ENCODE measurements at regions not wholly inside any gene's neighbourhood (a gene's known extent, or its start where the extent isn't known, plus 50 kb on each side); places are given as distances from the start of the nearest gene placed in this dataset.

- ChIA-PET CTCF (ENCODE audit: partially characterized antibody) (interaction anchor here (1.1 kb wide), 1 partner anchor 23 kb away, joined by 3 read pairs; no protein-coding TSS in a partner anchor), POLR2A (ENCODE audit: partially characterized antibody) (no interaction called here)
- no peaks in the 10 kb centered on the region for H4K20me1 ChIP-seq (replicated peaks in 1 of 2; ENCODE audit: control insufficient read depth in 1 of 2, insufficient read depth in 2 of 2, low read length in 2 of 2)
- peaks cover 0 to 1% (median 0%) of the 10 kb centered on the region in 4 experiments; a peak in 1 of 7 replicates for H3K27me3 ChIP-seq (replicated peaks in 1 of 4; ENCODE audit: control insufficient read depth in 3 of 4, extremely low read depth in 1 of 4, insufficient read depth in 3 of 4, low read length in 3 of 4)
- no peak overlapping the region for H3K27ac ChIP-seq (ENCODE audit: low read depth, low read length)
- H3K4me2 ChIP-seq (ENCODE audit: insufficient read depth in 1 of 2, low read depth in 2 of 2, low read length in 2 of 2), result no peak overlapping the region
- TF ChIP-seq SAP30 (IDR thresholded peaks at IDR 0.05; ENCODE audit: insufficient read depth, insufficient replicate concordance, low read length) (no peak), CBX8 (IDR thresholded peaks at IDR 0.05; ENCODE audit: borderline replicate concordance, low read depth, low read length) (no peak), RAD21 (IDR thresholded peaks at IDR 0.05 in 1 of 2, conservative IDR thresholded peaks at IDR 0.05 in 1 of 2; ENCODE audit: low read depth in 2 of 2, low read length in 2 of 2) (no peak), TCF12 (IDR thresholded peaks at IDR 0.05; ENCODE audit: low read depth, low read length) (no peak)
- H2AK5ac ChIP-seq (ENCODE audit: low read depth, low read length), result no peak overlapping the region
- no peak overlapping the region for H2BK5ac ChIP-seq (ENCODE audit: low read depth, low read length)
- H2AFZ ChIP-seq (ENCODE audit: low read length), result no peak overlapping the region
- no peak overlapping the region for H4K5ac ChIP-seq (ENCODE audit: insufficient read length, low read depth, low read length)
- no peaks in the 10 kb centered on the region for H3K79me2 ChIP-seq (ENCODE audit: control insufficient read depth in 1 of 2, insufficient read depth in 2 of 2, low read length in 2 of 2)
- H3K14ac ChIP-seq (ENCODE audit: insufficient read length), result no peak overlapping the region
- no peak overlapping the region for H3K4ac ChIP-seq (replicated peaks; ENCODE audit: insufficient read length, low read depth, low read length)
- no peak overlapping the region for H3K56ac ChIP-seq (replicated peaks; ENCODE audit: insufficient read length, low read depth, low read length)
- peaks cover 0 to 4% (median 0%) of the 10 kb centered on the region in 4 experiments; a peak in 1 of 7 replicates for H3K4me1 ChIP-seq (replicated peaks in 1 of 4; ENCODE audit: control insufficient read depth in 3 of 4, insufficient read depth in 4 of 4, low read length in 3 of 4)
- H3K23me2 ChIP-seq (ENCODE audit: low read depth, low read length), result no peaks in the 10 kb centered on the region; the same call in 1 of the 2 replicates
- no peak overlapping the region for H4K8ac ChIP-seq (ENCODE audit: extremely low read depth, insufficient read depth, low read length)
- no peak overlapping the region for H2BK20ac ChIP-seq (ENCODE audit: low read length)
- no peak overlapping the region for H3K4me3 ChIP-seq (ENCODE audit: extremely low read depth in 1 of 4, insufficient read depth in 2 of 4, low read depth in 3 of 4, low read length in 4 of 4)
- no peak overlapping the region for H2BK15ac ChIP-seq (ENCODE audit: low read length)
- H2BK12ac ChIP-seq (ENCODE audit: low read depth, low read length), result no peak overlapping the region
- WGBS, 2 experiments (ENCODE audit: extremely low coverage in 1 of 2, insufficient coverage in 1 of 2, insufficient read length in 1 of 2, insufficient replicate concordance in 2 of 2, low coverage in 1 of 2, low lambda C conversion rate in 2 of 2, missing lambda C conversion rate in 1 of 2), result 93% methylated on average over 2 of the region's 2 CpGs; no CpG with 5 or more reads in 1 of the 2 experiments
- H4K91ac ChIP-seq (replicated peaks; ENCODE audit: insufficient read length, low read length), result no peak overlapping the region
- no peak overlapping the region for H2BK120ac ChIP-seq (replicated peaks; ENCODE audit: low read depth, low read length)
- DNase-seq (ENCODE audit: low read depth in 1 of 2, low spot score in 2 of 2) (no peak), FAIRE-seq (no peak)
- no peak overlapping the region for H3K23ac ChIP-seq (ENCODE audit: insufficient read length)
- H3K18ac ChIP-seq (ENCODE audit: extremely low read depth, low read length), result no peak overlapping the region
- H3K9ac ChIP-seq (replicated peaks in 1 of 4; ENCODE audit: extremely low read depth in 1 of 4, low read depth in 3 of 4, low read length in 3 of 4), result no peak overlapping the region
- no peaks in the 10 kb centered on the region for H3K9me3 ChIP-seq (ENCODE audit: insufficient read depth in 2 of 2, low read depth in 1 of 2, low read length in 1 of 2)
- H3K36me3 ChIP-seq (ENCODE audit: control insufficient read depth in 2 of 4, insufficient read depth in 4 of 4, low read length in 3 of 4), result no peaks in the 10 kb centered on the region
- H3K79me1 ChIP-seq (ENCODE audit: low read depth, low read length), result no peaks in the 10 kb centered on the region
Measured at GRCh38 chr3:181558870-181559269, 152.9 kb upstream of the SOX2 start.
